ENCODE measurements at regions not wholly inside any gene's neighbourhood (a gene's known extent, or its start where the extent isn't known, plus 50 kb on each side); places are given as distances from the start of the nearest gene placed in this dataset.

- TF ChIP-seq, protein P1, sequence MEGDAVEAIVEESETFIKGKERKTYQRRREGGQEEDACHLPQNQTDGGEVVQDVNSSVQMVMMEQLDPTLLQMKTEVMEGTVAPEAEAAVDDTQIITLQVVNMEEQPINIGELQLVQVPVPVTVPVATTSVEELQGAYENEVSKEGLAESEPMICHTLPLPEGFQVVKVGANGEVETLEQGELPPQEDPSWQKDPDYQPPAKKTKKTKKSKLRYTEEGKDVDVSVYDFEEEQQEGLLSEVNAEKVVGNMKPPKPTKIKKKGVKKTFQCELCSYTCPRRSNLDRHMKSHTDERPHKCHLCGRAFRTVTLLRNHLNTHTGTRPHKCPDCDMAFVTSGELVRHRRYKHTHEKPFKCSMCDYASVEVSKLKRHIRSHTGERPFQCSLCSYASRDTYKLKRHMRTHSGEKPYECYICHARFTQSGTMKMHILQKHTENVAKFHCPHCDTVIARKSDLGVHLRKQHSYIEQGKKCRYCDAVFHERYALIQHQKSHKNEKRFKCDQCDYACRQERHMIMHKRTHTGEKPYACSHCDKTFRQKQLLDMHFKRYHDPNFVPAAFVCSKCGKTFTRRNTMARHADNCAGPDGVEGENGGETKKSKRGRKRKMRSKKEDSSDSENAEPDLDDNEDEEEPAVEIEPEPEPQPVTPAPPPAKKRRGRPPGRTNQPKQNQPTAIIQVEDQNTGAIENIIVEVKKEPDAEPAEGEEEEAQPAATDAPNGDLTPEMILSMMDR (IDR thresholded peaks at IDR 0.05; ENCODE audit: low read depth, low read length), result no peak
- TF ChIP-seq EZH2phosphoT487 (IDR thresholded peaks at IDR 0.05; ENCODE audit: low read depth), result no peak
Measured at GRCh38 chrX:85517994-85518718, 138.7 kb upstream of the POF1B start.
